Hematopoietic multipotent progenitor cell (in vitro differentiated cells): ENCODE measurements at regions not wholly inside any gene's neighbourhood (a gene's known extent, or its start where the extent isn't known, plus 50 kb on each side); places are given as distances from the start of the nearest gene placed in this dataset.

Experiments used
- DNase-seq, 3 donors: peaks; one replicate each; pipeline ENCODE4 v3.0.0-alpha.2; 2011 to 2015; ENCODE audit warnings: low read depth in 2 of 3, low spot score in 2 of 3

DNA sequence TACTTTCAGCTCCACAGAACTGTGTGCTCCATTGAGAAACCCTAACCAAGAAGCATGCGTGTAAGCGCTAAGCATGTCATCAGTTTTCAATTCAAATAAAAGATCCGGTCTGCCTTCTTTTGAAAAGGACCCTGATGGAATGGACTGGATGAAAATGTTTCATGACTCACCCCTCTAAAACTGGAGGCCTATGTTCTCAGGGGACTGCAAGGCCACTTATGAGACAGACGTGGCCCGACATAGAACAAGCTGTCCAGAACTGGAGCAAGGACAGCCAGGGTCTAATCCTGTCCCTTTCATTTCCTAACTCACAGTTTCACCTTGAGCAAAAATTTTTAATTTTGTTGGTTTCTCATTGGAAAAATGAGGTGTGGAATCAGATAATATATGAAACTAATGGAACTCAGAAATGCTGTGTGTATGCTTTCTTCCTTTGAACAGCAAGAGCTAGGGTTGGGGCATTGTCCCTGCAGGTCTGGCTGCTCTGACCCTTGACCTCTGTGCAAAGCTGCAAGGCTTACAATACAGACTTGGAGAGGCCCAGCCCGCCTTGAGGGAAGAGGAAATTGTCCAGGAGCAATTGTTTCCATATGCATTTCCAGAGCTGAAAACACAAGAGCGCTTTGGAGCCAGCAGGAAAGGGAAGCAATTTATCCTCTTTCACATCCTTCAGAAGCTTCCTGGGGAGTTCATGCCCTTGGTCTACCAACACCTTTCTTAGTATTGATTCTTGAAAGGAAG, 553.4 kb upstream of the KLF12 start:
- no peak for DNase-seq

DNA sequence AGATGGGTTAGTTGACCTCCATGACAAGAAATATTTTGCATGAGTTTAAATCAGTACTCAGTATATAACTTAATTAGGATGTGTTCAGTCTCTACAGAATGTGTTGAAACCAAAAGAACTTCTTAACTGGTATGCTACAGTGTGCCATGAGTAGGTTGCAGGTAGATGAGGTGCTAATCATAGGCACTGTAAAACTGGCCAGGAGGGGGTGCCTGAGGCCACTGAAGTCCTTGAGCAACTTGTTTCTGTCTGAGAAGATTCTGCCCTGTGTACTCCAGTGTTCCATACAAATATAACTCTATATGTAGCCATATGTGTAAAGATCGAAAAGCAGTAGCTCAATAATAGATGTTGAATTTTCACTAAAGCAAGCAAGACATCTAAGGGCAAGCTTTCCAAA, 549.2 kb upstream of the KLF12 start:
- no peak for DNase-seq

DNA sequence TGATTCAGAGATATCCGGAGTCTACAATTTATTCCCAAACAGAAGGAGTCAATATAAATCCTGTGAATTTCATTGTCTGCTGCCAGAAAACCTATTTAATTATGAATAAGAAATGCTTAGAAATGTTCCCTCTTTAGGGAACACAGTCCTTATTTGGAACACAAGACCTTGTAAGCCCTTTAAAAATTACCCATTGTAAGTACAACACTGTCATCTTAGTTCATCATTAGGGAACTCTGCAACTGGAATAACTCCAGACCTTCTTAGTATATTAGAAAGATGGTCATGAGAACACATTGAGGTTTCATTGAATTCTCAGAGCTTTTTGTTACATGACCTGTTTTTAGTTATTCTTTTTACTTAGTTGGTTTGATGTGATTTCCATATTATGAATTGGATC, 548.5 kb upstream of the KLF12 start:
- DNase-seq, result no peak

DNA sequence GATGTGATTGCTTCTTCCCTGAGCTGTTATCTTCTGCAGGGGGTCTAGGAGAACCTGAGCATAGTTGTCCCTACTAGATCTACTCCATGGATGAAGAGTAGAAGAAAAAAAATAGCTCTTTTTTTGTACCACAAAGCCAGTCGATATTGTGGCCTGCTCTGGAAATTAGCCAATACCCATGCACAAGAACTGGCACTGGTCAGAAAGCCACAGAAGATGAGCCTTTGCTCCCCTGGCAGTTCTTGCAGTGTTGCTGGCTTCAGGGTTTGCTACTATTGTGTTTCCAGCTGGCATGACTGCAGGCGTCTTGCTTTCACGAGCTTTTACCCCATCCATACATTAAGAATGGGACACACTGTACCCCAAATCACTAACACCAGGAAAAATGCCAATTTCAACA, 547.7 kb upstream of the KLF12 start:
- DNase-seq, result no peak

DNA sequence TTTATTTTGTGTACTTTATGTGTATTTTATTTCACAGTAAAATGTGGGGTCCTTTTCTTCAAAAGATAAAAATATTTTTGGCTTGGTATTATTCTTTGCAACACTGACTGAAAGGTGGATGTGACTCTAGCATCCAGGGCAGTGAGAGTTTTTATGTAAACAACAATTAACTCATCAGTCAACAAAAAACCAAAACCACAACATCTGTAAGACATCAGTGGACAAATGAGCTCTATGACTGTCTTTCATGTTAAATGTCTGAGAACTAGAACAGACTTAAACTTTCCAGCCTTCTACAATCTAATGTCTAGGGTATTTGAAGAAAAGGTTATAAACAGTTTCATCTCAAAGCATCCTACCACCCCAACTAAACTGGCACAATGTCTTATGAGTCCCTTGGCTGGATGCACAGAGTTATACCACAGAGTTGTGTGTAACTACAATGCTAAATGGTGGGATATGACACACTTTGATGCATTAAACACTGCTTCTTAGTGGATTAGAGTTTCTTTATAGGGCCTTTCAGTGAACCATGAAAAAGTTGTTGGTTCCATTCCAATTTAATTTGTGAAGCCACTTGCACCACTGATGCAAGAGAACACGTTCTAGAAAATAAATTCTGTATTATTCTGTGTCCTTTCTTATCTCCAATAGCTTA, 544.2 kb upstream of the KLF12 start:
- no peak for DNase-seq

DNA sequence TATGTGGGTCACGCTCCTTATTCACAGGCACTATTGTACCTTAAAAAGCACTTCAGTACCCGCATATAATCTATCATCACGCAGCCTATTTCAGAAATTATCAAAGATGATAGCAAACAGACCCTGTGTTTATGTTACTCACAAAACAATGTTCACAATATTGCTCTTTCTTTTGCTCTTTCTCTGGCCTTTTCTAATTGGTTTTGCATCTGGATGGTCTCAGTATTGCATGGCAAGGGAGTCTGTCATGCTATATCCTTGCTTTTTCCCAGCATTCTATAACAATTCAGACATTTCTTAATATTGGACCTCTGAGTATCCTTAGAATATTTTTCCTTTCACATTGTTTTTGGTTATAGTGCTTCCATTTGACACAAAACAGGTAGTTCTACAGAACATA, 541.8 kb upstream of the KLF12 start:
- no peak for DNase-seq

DNA sequence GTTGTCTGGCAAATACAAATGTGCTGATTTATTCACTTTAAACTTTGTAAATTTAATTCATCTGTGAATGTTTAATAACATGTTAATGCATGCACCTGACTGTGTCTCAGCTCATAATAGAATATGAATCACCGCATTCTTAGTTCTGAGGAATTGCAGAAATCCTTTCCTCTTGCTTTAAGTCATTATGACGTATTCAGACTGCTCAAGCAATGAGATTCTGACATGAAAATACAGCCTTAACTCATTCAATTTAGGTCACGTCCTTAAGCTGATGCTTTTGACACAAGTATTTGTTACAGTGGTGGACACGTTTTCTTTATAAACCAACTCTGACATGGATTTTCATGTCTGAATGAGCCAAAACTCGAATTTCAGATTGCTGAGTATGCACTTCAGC, 541.0 kb upstream of the KLF12 start:
- DNase-seq, result no peak

DNA sequence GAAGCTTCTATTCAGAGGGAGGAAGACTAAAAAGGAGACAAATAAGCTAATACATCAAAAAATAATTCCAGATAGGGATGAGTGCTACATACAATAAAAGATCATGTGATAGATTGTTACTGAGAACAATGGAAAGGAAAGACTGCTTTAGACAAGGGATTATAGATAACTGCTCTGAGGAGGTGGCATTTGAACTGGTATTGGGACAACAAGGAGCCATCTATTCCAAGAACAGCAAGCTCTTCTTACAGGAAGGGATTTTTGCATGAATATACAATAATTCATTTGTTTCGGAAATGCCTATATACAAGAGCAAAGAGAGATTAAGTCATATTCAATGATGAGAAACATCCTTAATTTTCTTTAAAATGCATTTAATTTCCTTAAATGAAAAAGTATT, 540.5 kb upstream of the KLF12 start:
- no peak for DNase-seq

DNA sequence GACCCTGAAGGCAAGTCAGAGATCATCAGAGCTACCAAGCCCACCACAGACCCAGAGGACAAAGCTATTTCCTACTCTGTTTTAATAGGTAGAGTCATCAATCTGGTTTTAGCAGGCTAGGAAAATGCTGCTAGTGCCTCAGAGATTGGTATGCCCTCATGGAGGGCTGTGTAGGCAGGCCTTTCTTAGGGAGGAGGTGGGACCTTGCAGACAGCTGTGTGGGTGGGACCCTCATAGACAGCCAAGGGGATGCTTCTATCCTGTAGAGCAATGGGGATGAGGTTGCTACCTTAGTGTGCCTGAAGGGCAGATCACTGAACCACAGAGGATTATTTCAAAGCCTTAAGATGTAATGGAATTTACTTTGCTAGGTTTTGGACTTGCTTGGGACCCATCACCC, 534.9 kb upstream of the KLF12 start:
- no peak for DNase-seq

DNA sequence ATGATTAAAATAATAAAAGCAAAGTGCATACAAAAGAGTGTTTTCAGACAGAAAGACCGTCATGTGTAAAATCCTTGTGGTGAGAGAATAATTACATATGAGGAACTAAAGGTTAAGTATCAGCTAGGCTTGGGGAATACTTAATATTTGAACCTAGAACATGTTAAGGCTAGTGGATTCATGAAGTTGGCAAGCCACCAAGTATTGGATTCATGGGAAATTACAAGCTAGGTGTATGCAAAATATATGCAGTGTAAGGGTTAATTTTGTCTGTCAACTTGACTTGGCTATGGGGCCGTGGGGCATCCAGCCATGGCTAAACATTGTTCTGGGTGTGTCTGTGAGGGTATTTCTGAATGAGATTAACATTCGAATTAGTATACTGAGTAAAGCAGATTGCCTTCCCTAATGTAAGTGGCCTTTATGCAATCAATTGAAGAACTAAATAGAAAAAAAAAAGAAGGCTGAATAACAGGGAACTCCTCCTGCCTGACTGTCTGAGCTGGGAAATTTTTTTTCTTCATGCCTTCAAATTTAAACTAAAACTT, 533.5 kb upstream of the KLF12 start:
- no peak for DNase-seq

DNA sequence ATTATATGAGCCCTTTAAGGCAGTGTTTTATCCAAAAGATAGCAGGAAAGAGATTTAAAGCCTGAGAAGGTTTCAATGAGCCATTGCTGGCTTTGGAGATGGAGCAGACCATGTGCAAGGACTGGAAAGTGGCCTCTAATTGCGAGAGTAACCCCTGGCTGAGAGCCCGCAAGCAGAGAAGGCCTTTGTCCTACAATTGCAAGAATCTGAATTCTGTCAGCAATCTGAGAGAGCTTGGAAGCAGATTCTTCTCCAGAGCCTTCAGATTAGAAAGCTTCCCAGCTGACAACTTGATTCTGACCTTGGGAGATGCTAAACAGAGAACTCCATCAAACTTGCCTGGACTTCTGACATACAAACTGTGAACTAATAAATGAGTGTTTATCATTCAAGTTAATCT, 528.7 kb upstream of the KLF12 start:
- DNase-seq, result no peak

DNA sequence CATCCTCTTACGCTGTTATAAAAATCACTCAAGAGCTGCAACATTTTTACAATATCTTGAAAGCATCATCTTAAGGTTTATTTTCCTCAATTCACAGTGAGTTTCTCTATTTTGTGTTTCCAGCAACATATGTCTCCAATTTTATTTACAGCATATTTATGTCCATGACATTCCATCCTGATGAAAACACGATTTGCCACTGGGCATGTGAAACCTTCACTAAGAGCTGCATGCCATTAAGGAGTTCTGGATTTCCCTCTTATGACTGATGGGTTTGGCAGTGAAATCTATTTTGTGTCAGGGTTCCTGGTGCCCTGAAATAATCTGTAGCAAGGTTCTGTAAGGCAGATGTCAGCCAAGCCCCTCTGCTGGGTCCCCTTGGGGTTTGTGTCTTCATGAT, 527.6 kb upstream of the KLF12 start:
- no peak for DNase-seq

DNA sequence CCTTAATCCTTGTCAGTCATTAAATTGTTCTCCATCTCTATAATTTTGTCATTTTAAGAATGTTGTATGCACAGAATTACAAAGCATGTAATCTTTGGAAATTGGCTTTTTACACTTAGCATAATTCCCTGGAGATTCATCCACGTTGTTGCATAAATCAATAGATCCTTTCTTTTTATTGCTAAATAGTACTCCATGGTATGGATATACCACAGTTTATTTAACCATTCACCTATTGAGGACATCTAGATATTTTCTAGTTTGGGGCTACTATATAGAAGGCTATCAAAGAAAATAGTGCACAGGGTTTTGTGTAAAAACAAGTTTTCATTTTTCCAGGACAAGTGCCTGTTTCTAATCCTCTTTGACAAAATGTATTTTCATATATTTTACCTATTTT, 523.6 kb upstream of the KLF12 start:
- no peak for DNase-seq

DNA sequence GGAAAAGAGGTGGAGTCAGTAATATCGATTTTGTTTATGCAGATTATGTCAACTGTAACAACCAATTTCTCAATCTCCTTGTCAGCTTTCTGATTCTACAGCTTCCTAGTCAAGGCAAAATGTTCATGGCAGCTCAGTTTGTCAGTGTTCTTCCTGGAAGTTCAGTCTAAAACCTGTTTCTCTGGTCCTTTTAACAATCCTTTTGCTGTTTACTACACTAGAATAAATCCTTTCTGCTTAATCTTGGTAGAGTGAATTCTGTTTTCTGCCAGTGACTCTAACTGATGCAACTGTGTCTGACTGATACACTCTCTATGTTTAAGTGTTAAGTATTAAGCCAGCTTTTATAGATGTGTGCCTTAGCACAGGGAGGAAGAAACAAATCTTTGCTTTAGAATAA, 516.9 kb upstream of the KLF12 start:
- DNase-seq, result no peak

DNA sequence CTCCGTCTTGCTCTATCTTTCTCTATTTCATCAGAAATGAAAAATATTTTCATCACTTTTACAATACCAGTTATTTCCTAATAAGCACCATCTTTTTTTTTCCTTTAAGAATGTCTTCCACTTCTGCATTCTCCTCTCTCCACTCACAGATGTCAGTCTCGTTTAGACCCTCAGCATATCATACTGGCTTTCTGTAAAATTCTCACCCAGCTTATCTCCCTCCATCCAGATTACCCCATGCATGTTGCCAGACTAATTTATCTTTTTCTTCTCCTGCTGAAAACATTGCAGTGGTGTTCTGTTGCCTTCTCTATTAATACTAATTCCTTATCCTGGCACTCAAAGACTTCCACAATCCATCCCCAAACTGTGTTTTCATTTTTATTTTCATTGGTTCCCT, 513.8 kb upstream of the KLF12 start:
- DNase-seq, result no peak

DNA sequence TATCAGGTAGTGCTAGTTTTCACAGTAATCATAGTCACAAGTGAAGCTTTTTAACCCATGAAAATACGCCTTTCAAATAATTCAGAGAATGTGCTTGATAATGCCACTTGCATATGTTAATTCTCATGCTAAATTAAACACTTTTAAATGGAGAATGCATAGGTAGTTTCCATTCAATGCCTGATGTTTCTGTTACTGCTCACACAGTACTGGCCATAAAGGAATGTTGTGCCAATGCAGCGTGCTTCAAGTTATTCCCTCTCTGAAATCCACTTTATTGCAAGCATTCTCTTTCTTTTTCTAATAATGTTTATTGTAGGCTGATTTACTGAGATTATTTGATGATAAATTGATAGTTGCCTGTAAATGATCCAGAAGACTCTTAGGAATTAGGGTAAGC, 513.0 kb upstream of the KLF12 start:
- no peak for DNase-seq

DNA sequence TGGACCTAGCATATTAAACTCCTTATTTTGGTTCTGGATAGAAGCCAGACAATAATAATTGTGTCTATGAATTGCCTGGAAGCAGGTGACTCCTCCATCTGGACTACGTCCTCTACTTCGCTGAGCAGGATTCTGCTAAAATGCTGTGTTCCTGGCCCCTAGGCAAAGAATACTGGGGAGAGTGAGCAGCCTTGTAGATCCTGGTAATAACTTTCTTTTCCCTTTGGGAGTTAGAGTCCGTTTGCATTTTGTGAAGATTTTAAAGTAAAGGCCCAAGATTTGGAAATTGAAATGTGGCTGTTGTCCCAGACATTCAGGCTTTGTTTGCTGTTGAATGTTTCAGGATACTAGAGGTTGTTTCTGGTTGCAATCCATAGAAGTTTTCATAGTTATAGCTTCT, 511.9 kb upstream of the KLF12 start:
- no peak for DNase-seq

DNA sequence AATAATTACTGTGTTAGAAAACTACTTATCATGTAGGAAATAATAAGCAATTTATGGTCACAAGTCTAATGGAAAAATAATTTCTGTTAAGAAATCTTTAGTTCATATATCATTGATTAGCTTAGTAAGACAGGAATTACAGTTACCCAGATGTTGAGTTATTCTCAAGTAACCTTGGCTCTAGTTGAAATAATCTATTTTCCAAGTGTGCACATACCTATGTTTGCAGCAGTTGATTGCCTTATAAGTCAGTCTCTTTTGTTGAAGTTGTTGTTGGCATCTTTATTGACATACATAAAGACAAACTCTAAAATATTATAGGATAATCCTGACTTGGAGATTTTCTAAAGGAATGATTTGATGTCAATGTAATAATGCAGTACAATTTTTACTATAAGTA, 511.4 kb upstream of the KLF12 start:
- no peak for DNase-seq

DNA sequence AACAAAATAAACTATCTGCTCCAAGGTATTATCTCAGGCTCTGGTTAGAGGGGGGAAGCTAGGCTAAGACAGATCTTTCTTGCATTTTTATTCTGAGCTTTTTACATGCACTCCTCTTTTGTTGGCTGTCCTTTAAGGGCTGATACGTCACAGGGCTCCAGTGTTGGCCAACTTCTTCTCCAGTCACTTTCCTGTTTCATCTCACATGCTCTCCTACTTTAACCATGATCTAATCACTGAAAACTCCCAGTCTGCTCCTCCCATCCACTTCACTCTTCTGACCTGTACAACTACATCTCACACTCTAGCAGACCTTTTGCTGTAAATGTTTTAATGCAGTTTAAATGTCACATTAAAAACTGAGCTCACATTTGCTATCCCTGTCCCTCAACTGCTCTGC, 510.0 kb upstream of the KLF12 start:
- no peak for DNase-seq

DNA sequence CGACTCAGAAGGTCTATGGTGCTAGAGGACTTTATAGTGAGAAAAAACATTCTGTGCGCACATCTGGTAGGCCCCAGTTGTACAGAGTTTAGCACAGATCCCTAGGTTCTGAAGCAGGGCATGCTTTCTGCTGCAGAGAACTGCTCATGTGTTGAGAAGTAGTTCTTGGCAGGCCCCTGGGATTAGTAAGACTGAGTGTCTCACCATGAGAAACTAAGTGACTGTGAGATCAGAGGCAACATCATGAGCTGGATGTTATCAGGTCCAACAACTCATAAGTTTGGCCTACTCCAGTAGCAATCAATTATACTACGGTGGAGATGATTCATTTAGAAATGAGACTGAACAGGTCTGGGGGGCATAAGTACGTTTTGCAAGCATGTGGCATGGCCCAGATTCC, 507.4 kb upstream of the KLF12 start:
- no peak for DNase-seq

DNA sequence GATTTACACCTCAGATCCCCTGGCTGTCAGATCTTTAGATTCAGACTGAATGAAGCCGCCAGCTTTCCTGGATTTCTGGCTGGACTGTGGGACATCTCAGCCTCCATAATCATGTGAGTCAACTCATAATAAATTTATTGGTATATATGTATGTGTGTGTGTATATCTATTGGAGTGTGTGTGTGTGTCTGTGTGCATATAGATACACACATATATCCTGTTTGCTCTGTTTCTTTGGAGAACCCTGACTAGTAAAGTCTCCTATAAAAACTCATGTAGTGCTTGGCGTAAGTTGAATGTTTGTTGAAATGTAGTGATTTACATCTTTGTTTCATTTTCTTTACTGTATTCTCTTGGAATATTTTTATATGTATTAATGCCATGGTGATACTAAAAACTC, 499.5 kb upstream of the KLF12 start:
- no peak for DNase-seq

DNA sequence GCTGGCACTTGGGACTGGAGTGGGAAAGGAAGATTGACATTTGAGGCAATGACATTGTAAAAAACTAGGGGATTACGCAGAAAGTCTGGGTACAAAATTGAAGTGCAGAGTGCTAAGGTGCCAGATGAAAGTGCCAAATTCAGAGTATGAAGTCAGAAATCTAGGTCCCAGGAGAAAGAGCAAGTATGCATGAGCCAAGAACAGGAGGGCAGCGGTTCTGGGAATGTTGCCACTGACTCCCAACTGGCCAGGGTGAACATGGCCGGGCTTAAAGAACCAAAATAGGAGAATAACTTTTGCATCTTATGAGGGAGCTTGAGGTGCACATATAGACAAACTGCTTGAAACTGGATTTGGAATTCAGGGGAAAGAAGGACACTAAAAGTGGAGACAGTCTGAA, 495.8 kb upstream of the KLF12 start:
- no peak for DNase-seq

DNA sequence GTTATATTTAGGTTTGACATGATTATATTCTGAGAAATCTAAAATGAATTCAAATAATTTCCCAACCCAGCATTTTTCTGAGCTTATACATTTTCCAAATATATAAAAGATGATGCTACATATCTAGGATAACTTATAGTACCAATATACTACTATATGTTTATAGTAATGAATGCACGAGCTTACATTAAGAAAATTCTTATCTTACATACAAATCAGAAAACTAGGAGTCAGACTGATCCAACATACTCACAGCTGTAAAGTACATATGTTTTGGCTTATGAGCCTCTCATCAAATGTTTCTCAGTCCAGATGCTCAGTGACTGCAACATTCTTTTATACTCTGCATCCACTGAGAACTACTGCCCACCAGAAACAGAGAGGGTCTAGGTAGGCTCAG, 491.3 kb upstream of the KLF12 start:
- no peak for DNase-seq
